ENCODE measurements at regions not wholly inside any gene's neighbourhood (a gene's known extent, or its start where the extent isn't known, plus 50 kb on each side); places are given as distances from the start of the nearest gene placed in this dataset.

DNA sequence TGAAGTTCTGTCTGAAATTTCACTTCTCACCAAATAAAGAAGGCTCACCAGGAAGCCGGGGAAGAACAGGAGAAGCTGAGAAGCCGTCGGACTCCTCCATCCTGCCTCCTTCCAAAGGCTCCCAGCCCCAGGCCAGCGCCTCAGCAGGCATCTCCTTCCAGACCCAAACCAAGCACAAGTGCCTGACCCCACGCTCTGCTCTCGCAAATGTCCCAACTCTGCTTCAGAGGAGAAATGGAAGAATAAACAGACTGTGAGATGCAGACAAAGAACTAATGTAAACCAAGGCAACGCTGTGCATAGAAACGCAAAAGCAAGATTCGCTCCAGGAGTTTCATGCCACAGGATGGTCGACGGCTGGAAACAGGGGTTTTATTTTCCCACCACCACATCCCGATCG is 100.3 kb upstream of the EXOC2 start:
- TF ChIP-seq CTCF (IDR thresholded peaks at IDR 0.05; ENCODE audit: insufficient read depth, low read depth, low read length, missing control alignments) = no peak
- DNase-seq (ENCODE audit: low read depth) = no peak
- H3K4me3 ChIP-seq (ENCODE audit: low read length) = no peak overlapping the region

DNA sequence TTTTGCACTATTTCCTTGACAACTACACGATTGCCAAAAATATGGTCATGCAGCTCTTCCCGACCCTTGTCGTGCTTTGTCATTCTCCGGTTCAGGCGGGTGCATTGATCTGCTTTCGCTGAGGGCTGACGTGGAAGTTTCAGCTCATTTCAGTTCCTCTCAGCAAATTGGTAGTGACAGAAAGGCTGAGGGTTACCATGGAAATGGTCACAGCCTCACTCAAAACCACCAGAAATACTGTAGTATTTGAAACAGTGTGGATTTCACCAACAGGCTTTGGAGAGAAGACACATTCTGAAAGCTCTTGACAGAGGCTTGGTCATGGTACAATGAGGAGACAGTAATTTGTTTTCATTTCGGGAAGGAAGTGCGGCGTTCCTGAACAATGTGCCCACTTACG is 99.7 kb upstream of the EXOC2 start:
- no peak for DNase-seq (ENCODE audit: low read depth)
- no peak for TF ChIP-seq CTCF (IDR thresholded peaks at IDR 0.05; ENCODE audit: insufficient read depth, low read depth, low read length, missing control alignments)
- H3K4me3 ChIP-seq (ENCODE audit: low read length) = no peak overlapping the region

DNA sequence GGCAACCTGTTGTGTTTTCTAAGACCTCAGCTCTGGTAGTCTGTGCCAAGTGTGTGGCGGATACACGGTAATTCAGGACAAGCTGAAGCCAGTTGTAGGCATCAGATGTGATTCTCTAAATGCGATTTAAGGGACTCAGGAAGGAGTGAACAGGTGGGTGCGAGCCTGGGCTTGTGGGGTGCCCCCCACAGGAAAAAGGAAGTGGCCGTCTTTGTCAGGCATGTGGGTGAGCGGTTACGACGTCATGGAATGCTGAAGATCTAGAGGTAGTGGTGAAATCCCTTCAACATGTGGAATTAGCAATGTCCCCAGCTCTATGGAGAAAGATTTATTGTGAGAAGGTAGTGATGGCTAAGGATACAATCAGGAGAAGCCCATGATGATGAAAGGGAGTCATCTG is 95.1 kb upstream of the EXOC2 start:
- peak; percentile 25 for DNase-seq (ENCODE audit: low read depth)
- TF ChIP-seq CTCF (IDR thresholded peaks at IDR 0.05; ENCODE audit: insufficient read depth, low read depth, low read length, missing control alignments) = no peak
- H3K4me3 ChIP-seq (ENCODE audit: low read length) = no peak overlapping the region

DNA sequence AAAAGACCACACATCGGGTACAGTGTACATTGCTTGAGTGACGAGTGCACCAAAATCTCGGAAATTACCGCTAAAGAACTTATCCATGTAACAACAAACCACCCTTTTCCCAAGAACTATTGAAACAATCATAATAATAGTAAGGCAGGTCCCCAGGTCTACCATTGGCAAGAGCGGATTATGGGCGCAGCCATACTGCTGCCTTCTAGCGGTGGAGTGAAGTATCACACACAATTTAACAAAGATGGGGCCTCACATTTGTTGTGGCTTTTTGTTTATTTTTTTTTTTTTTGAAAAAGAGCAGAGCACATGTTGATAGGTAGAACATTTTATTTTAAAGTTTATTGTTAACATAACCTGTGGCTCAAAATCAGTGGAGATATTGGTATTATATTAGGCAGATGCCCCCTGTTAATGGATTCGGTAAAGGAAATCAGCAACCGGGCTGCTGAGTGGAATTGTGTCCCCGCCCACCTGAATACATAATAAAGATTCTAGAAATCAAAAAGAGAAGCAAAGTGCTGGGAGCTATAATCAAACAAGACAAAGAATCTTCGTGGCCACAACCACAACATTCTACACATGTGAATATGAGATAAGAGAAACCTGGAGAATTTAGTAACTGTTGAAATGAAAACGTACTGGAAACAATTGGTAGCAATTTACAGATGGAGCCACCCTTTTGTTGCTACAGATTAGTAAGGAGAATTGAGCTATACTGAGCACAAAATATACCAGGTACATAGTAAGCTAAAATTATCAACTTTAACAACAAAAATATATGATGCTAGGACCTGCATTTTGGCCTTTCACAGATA is 94.2 kb upstream of the EXOC2 start:
- TF ChIP-seq CTCF (IDR thresholded peaks at IDR 0.05; ENCODE audit: insufficient read depth, low read depth, low read length, missing control alignments) = peak; percentile 46
- H3K4me3 ChIP-seq (ENCODE audit: low read length) = no peak overlapping the region
- DNase-seq (ENCODE audit: low read depth) = no peak

DNA sequence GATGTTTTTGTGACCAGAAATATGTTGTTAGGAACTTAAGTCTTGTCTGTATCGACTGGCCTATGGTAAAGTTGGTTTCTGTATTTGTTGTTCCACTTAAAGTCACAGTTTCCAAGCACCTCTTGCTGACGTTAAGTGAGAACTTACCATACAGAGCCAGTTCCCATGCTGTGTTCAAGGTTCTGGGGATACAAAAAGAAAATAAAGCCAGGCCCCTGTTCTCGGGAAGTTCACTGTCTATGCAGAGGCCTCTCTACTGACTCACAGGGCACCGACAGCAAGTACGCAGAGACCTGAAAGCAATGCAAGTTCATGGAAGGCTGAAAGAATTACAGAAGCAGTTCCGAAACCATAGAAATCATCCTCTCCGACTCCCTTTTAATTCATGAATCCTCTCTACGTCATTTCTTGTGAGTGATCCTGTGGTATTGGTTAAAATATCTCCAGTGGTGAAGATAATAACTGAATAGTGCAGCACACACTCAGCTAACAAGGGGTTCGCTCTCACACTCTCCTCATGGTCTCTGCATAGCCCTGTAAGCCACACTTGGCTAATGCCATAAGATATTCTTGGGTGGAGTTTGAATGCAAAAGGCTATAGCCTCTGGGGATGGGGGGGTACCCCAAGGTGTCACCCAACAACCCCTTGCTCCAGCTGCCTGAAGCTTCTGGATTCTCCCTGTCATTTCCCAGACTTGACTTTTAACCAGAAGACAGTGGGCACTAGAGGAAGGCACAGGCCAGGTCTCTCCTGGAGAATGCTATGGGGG is 91.2 kb upstream of the EXOC2 start:
- H3K4me3 ChIP-seq (ENCODE audit: low read length) = no peak overlapping the region
- no peak for DNase-seq (ENCODE audit: low read depth)
- no peak for TF ChIP-seq CTCF (IDR thresholded peaks at IDR 0.05; ENCODE audit: insufficient read depth, low read depth, low read length, missing control alignments)

DNA sequence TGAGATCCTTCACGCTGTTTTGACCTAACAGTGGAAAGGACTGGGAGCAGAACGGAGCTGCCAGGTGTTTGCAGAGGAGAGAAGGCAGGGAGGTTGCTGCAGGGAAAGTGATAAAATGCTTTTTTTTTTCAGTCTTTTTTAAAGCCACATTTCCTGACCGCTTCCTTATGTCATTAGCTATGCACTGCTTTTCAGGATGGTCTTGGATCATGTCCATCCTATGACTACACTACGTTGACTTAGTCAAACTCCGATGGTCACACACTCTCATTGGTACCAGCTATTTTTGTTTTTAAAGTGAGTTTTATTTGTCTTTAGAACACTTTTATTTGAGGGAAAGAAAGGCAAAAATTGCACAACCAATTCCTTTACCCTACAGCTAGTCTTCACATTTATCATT is 89.2 kb upstream of the EXOC2 start:
- H3K4me3 ChIP-seq (ENCODE audit: low read length) = no peak overlapping the region
- no peak for TF ChIP-seq CTCF (IDR thresholded peaks at IDR 0.05; ENCODE audit: insufficient read depth, low read depth, low read length, missing control alignments)
- DNase-seq (ENCODE audit: low read depth) = no peak
